IPS-20b (cell line): ENCODE measurements at regions not wholly inside any gene's neighbourhood (a gene's known extent, or its start where the extent isn't known, plus 50 kb on each side); places are given as distances from the start of the nearest gene placed in this dataset.
"Not testable (repeated sequence)": the region's sequence is repeated elsewhere in the genome, so short reads cannot be mapped to it uniquely, and the experiment has no call there.

Experiments used
- H3K27ac ChIP-seq: one replicate; pipeline ENCODE4 v1.5.1; 2013; ENCODE audit warnings: low read length
- H3K27me3 ChIP-seq: 2 replicates; pipeline ENCODE4 v1.6.1; 2013; ENCODE audit warnings: mild to moderate bottlenecking, low read length, inconsistent platforms; ENCODE audit not compliant: insufficient read depth
- H3K36me3 ChIP-seq: 2 replicates; pipeline ENCODE4 v1.6.1; 2013; ENCODE audit warnings: low read depth, mild to moderate bottlenecking, inconsistent platforms, low read length, moderate library complexity; ENCODE audit not compliant: insufficient read depth
- H3K4me1 ChIP-seq: 2 replicates; pipeline ENCODE4 v1.6.1; 2013; ENCODE audit warnings: mild to moderate bottlenecking, control low read depth, inconsistent platforms, low read length, moderate library complexity; ENCODE audit not compliant: insufficient read depth
- H3K4me3 ChIP-seq: 2 replicates; pipeline ENCODE4 v1.5.1; 2013; ENCODE audit warnings: mild to moderate bottlenecking, low read length, inconsistent platforms
- H3K9ac ChIP-seq: 2 replicates; pipeline ENCODE4 v1.6.1; 2013; ENCODE audit warnings: low read depth, mild to moderate bottlenecking, inconsistent platforms, low read length, moderate library complexity
- H3K9me3 ChIP-seq: 2 replicates; pipeline ENCODE4 v1.6.1; 2013; ENCODE audit warnings: mild to moderate bottlenecking, low read depth, low read length, inconsistent platforms; ENCODE audit not compliant: insufficient read depth

DNA sequence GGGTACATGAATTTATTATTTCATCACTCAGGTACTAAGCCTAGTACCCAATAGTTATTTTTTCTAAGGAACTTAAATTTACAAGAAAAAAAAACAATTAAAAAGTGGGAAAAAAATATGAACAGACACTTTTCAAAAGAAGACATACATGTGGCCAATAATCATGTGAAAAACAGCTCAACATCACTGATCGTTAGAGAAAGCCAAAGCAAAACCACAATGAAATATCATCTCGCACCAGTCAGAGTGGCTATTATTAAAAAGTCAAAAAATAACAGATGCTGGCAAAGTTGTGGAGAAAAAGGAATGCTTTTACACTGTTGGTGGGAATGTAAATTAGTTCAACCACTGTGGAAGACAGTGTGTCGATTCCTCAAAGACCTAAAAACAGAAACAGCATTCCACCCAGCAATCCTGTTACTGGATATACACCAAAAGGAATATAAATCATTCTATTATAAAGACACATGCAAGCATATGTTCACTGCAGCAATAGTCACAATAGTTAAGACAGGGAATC, 429.3 kb downstream of the ACTL7B start:
- not testable (repeated sequence) for H3K4me3 ChIP-seq, H3K36me3 ChIP-seq, H3K4me1 ChIP-seq, H3K9me3 ChIP-seq, H3K9ac ChIP-seq, H3K27ac ChIP-seq, H3K27me3 ChIP-seq

DNA sequence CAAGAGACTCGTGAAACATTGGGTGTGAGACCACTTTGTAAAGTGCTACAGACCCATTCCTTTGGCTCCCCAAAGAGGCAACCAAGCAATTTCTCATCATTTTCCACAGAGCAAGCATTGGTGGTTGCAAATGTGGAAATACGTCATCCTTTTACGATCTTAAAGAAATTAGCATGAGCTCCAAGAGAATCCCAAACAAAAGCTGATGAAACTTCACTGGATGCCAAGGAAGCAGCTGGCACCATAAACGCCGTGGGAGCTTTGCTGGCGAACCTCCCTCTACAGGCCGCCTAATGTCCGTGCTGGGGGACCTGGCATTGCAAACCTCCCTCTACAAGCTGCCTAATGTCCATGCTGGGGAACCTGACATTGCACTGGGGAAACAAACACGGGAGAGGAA, 432.4 kb downstream of the ACTL7B start:
- Histone ChIP-seq H3K27me3 (no peaks in the 10 kb centered on the region), H3K9ac (no peak overlapping the region), H3K36me3 (no peaks in the 10 kb centered on the region), H3K4me3 (no peak overlapping the region), H3K9me3 (no peaks in the 10 kb centered on the region), H3K27ac (no peak overlapping the region), H3K4me1 (no peaks in the 10 kb centered on the region)

DNA sequence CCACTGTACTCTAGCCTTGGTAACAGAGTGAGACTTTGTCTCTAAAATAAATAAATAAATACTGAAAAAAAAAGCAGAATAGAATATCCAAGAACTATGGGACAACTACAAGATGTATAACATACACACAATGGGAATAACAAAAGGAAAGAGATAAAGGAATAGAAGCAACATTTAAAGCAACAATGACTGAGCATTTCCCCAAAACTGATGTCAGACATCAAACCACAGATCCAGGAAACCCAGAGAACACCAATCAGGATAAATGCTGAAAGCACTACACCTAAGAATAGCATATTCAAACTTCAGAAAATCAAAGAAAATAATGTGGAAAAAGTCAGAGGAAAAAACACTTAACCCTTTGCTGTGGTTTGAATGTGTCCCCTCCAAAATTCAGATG, 436.4 kb downstream of the ACTL7B start:
- Histone ChIP-seq H3K4me1 (no peaks in the 10 kb centered on the region), H3K9ac (no peak overlapping the region), H3K4me3 (no peak overlapping the region), H3K36me3 (no peaks in the 10 kb centered on the region), H3K9me3 (no peaks in the 10 kb centered on the region), H3K27ac (no peak overlapping the region), H3K27me3 (no peaks in the 10 kb centered on the region)

DNA sequence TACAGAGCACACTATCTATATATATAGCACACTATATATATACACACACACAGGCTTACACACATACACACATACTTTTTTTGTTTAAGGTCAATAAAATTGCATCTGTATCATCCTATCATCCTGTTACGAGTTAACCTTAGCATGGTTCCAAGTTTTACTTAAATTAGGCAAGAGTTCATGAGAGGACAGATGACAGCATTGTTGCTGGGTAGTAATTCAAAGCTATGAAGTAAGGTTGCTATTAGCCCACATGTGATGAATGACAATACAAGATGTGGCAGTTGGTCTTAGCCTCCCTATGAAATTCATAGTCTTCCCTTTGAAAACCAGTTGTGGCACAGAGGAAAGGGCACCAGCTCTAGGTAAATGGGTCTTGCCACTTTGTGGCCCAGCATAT, 438.1 kb downstream of the ACTL7B start:
- Histone ChIP-seq H3K27ac (no peak overlapping the region), H3K27me3 (no peaks in the 10 kb centered on the region), H3K4me1 (no peaks in the 10 kb centered on the region), H3K4me3 (no peak overlapping the region), H3K36me3 (no peaks in the 10 kb centered on the region), H3K9me3 (no peaks in the 10 kb centered on the region), H3K9ac (no peak overlapping the region)

DNA sequence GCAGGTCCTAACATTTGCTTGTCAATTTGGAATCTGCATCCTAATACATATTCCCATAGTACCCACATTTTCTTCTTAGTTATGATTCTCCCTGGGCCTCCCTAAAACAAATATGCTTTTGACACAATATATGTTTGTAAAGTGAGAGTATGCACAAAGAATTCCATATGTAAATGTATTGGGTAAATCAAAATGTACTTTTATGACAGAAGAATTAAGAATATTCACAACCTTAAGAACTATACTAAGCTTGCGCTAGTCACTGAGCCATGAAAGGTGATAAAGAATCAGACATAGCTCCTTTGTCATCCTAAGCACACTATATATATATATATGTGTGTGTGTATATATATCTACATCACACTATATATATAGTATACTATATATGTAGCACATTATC, 438.5 kb downstream of the ACTL7B start:
- Histone ChIP-seq H3K9me3 (no peaks in the 10 kb centered on the region), H3K36me3 (no peaks in the 10 kb centered on the region), H3K27me3 (no peaks in the 10 kb centered on the region), H3K4me3 (no peak overlapping the region), H3K4me1 (no peaks in the 10 kb centered on the region), H3K27ac (no peak overlapping the region), H3K9ac (no peak overlapping the region)

DNA sequence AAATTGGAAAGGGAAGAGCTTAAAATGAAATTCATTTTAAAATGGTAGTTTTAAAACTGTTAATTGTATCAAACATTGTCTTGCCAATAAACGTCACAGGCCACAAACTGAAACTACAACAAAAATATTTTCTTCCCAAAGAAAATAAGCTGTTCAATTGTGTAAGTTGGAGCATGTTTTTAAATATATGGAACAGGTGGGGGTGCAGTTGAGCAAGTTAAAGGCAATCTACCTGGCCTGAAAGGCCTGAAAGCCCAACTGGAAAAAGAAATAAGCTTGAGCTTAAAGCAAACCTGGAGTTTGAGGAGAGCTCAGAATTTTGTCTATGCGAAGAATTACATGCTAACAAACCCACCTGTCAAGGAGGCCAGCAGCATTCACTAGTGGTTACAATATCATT, 439.5 kb downstream of the ACTL7B start:
- no peaks in the 10 kb centered on the region for H3K9me3 ChIP-seq
- H3K9ac ChIP-seq, result no peak overlapping the region
- H3K4me1 ChIP-seq, result no peaks in the 10 kb centered on the region
- H3K4me3 ChIP-seq, result no peak overlapping the region
- H3K27me3 ChIP-seq, result no peaks in the 10 kb centered on the region
- no peaks in the 10 kb centered on the region for H3K36me3 ChIP-seq
- no peak overlapping the region for H3K27ac ChIP-seq

DNA sequence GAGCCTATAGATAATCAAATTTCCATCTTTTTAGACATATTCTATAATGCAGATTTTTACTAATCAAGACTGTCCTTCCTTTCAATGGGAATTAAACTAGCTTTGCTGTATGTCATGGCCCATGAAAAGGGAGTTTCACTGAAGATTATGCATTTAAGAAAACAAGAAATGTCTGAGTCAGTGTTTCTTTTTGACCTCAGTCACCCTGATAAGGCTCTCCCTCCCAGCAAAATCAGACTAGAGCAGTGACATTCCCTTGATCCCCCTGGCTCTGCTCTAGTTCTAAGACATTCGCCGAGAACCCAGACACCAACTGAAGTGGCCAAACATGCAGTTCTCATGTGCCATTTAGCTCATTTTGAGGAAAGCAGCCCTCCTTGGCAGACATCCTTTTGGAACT, 442.0 kb downstream of the ACTL7B start:
- Histone ChIP-seq H3K36me3 (no peaks in the 10 kb centered on the region), H3K9ac (no peak overlapping the region), H3K4me3 (no peak overlapping the region), H3K9me3 (no peaks in the 10 kb centered on the region), H3K4me1 (no peaks in the 10 kb centered on the region), H3K27ac (no peak overlapping the region), H3K27me3 (no peaks in the 10 kb centered on the region)

DNA sequence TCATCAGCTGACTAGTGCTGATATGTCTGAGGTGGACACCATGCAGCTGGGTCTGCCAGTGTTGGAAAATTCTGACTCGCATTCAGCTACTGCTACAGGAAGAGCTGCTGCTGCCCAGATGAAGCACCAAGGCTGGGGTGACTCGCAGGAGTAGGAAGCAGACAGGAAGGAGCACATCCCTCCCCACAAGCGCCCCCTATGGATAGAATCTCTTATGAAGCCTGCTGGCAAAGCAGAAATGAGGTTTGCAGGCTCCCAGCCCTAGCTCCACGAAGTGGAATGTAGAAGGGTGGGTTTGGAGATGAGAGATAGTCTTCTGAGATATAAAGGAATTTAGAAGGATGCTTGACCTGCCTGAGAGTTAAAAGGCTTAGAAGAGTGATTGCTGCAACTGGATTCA, 443.0 kb downstream of the ACTL7B start:
- no peak overlapping the region for H3K9ac ChIP-seq
- no peaks in the 10 kb centered on the region for H3K27me3 ChIP-seq
- no peak overlapping the region for H3K27ac ChIP-seq
- no peak overlapping the region for H3K4me3 ChIP-seq
- H3K4me1 ChIP-seq, result no peaks in the 10 kb centered on the region
- H3K9me3 ChIP-seq, result no peaks in the 10 kb centered on the region
- H3K36me3 ChIP-seq, result no peaks in the 10 kb centered on the region

DNA sequence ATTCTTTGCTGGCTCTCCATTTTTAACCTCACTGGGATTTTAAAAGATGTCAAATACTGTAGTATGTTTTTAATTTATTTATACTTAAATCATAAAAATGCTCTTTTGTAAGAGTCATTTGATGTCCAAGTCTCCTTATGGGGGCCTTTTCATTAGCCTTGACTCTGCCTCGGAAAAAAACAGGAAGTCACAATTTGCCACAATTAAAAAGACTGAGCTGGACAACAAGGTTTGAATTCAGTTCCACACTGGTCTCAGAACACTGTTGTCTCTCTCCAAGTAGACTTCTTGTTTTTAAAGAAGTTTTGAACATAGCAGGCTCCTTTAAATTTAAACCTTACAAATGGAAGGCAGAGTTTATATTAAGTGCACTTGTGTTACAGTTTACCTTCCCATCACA, 444.2 kb downstream of the ACTL7B start:
- H3K4me1 ChIP-seq, result no peaks in the 10 kb centered on the region
- H3K27me3 ChIP-seq, result no peaks in the 10 kb centered on the region
- H3K36me3 ChIP-seq, result no peaks in the 10 kb centered on the region
- H3K27ac ChIP-seq, result no peak overlapping the region
- no peak overlapping the region for H3K9ac ChIP-seq
- no peaks in the 10 kb centered on the region for H3K9me3 ChIP-seq
- no peak overlapping the region for H3K4me3 ChIP-seq

DNA sequence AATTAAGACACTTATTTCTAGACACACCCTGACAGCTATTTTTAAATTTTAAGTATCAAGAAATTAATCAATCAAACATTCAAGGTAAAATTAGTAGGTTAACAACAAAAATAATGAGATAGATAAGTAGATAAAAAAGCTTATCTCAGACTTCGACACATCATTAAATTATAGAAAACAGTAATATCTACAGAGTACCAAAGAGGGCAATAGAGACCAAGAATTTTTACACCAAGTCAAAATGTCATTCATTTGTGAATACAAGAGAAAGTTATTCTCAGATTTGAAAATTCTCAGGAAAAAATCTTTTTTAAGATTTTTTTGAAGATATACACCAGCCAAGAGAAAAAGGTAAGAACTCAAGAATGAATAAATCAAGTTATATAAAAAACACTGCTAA, 445.6 kb downstream of the ACTL7B start:
- H3K36me3 ChIP-seq, result no peaks in the 10 kb centered on the region
- H3K9me3 ChIP-seq, result no peaks in the 10 kb centered on the region
- no peaks in the 10 kb centered on the region for H3K4me1 ChIP-seq
- H3K27ac ChIP-seq, result no peak overlapping the region
- H3K4me3 ChIP-seq, result no peak overlapping the region
- H3K9ac ChIP-seq, result no peak overlapping the region
- H3K27me3 ChIP-seq, result no peaks in the 10 kb centered on the region

DNA sequence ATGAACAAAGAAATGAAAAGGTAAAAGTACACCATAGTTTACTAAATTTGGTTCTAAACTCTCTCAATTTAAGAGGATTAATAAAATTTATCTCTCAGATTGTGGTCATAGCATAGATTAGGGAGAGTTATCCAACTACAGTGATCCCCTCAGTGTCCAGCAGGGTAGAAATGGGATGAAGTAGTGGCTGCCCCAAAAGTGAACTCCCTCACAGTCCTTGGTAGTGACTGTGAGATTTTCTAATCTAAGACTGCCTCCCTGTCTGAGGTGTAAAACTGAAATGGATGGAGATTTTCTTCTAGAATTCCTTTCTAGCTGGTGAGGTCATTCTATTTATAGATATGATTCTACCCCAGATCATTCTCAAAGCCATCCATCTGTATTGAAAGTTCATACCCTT, 455.5 kb downstream of the ACTL7B start:
- H3K9ac ChIP-seq, result no peak overlapping the region
- H3K27me3 ChIP-seq, result no peaks in the 10 kb centered on the region
- 0 out of 2 replicates have a peak, but pooled peaks cover 9% of the 10 kb centered on the region for H3K9me3 ChIP-seq
- no peaks in the 10 kb centered on the region for H3K36me3 ChIP-seq
- H3K4me3 ChIP-seq, result no peak overlapping the region
- H3K4me1 ChIP-seq, result no peaks in the 10 kb centered on the region
- no peak overlapping the region for H3K27ac ChIP-seq

DNA sequence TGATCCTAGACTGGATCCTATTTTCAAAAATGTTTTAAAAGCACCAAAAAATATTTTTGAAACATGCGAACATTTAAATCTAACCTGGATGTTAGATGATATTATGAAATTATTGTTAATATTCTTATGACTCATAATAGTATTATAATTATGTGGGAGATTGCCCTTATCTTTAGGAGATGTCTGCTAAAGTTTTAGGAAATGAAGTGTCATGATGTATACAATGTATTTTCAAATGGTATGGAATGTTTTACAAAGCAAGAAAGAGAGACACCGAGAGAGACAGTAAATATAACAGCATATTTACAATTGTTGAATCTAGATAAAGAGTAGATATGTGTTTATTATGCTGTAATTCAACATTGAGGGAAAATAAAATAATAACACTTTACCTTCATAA, 455.9 kb downstream of the ACTL7B start:
- no peaks in the 10 kb centered on the region for H3K4me1 ChIP-seq
- H3K36me3 ChIP-seq, result no peaks in the 10 kb centered on the region
- H3K27me3 ChIP-seq, result no peaks in the 10 kb centered on the region
- H3K4me3 ChIP-seq, result no peak overlapping the region
- 0 out of 2 replicates have a peak, but pooled peaks cover 9% of the 10 kb centered on the region for H3K9me3 ChIP-seq
- H3K27ac ChIP-seq, result no peak overlapping the region
- no peak overlapping the region for H3K9ac ChIP-seq

DNA sequence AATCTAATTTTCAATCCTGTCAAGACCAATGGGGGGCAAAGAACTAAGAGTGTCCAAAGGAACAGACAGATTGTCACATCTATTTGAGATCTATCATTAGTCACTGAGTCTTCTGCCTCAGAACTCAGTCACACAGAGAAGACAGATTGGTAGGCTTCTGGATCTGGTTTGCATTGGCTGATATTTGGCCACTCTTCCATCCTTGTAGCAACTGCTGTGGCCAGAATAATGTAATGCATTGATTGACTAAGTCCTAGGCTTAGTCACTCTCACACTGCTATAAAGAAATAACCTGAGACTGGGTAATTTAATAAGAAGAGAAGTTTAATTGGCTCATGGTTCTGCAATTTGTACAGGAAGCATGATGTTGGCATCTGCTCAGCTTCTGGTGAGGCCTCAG, 458.5 kb downstream of the ACTL7B start:
- Histone ChIP-seq H3K4me3 (no peak overlapping the region), H3K36me3 (no peaks in the 10 kb centered on the region), H3K4me1 (no peaks in the 10 kb centered on the region), H3K9me3 (0 out of 2 replicates have a peak, but pooled peaks cover 9% of the 10 kb centered on the region), H3K9ac (no peak overlapping the region), H3K27ac (no peak overlapping the region), H3K27me3 (no peaks in the 10 kb centered on the region)
